ENCODE measurements at regions not wholly inside any gene's neighbourhood (a gene's known extent, or its start where the extent isn't known, plus 50 kb on each side); places are given as distances from the start of the nearest gene placed in this dataset.

GRCh38 chr2:133837441-133838094 is 269.3 kb upstream of the NCKAP5 start:
- no peak for TF ChIP-seq POLR2A (IDR thresholded peaks at IDR 0.05)
- no peak for TF ChIP-seq CTCF (IDR thresholded peaks at IDR 0.05)
